ENCODE measurements at regions not wholly inside any gene's neighbourhood (a gene's known extent, or its start where the extent isn't known, plus 50 kb on each side); places are given as distances from the start of the nearest gene placed in this dataset.

- no peak overlapping the region for H3K4me3 ChIP-seq
- no peaks in the 10 kb centered on the region for H3K4me1 ChIP-seq
- TF ChIP-seq CTCF (IDR thresholded peaks at IDR 0.05), result no peak
- no peaks in the 10 kb centered on the region for H3K27me3 ChIP-seq
- DNase-seq (ENCODE audit: low spot score), result no peak
- no peaks in the 10 kb centered on the region for H3K9me3 ChIP-seq
- no peaks in the 10 kb centered on the region for H3K36me3 ChIP-seq
- no peak overlapping the region for H3K27ac ChIP-seq
Measured at GRCh38 chr15:88739541-88739940, 63.7 kb upstream of the ACAN start.

GRCh38 chr15:88740356-88740755 lies 62.9 kb upstream of the ACAN start:
- Histone ChIP-seq H3K27me3 (no peaks in the 10 kb centered on the region), H3K27ac (no peak overlapping the region), H3K4me1 (no peaks in the 10 kb centered on the region), H3K36me3 (no peaks in the 10 kb centered on the region), H3K4me3 (no peak overlapping the region), H3K9me3 (no peaks in the 10 kb centered on the region)
- no peak for DNase-seq (ENCODE audit: low spot score)
- TF ChIP-seq CTCF (IDR thresholded peaks at IDR 0.05), result no peak

GRCh38 chr15:88741046-88741445 lies 62.2 kb upstream of the ACAN start:
- Histone ChIP-seq H3K36me3 (no peaks in the 10 kb centered on the region), H3K27ac (no peak overlapping the region), H3K27me3 (no peaks in the 10 kb centered on the region), H3K4me3 (no peak overlapping the region), H3K9me3 (no peaks in the 10 kb centered on the region), H3K4me1 (no peaks in the 10 kb centered on the region)
- DNase-seq (ENCODE audit: low spot score), result no peak
- TF ChIP-seq CTCF (IDR thresholded peaks at IDR 0.05), result no peak

- H3K36me3 ChIP-seq, result no peaks in the 10 kb centered on the region
- no peaks in the 10 kb centered on the region for H3K27me3 ChIP-seq
- no peak overlapping the region for H3K27ac ChIP-seq
- DNase-seq (ENCODE audit: low spot score), result no peak
- no peaks in the 10 kb centered on the region for H3K4me1 ChIP-seq
- no peak overlapping the region for H3K4me3 ChIP-seq
- no peak for TF ChIP-seq CTCF (IDR thresholded peaks at IDR 0.05)
- no peaks in the 10 kb centered on the region for H3K9me3 ChIP-seq
Measured at GRCh38 chr15:88741671-88742070, 61.6 kb upstream of the ACAN start.

DNA sequence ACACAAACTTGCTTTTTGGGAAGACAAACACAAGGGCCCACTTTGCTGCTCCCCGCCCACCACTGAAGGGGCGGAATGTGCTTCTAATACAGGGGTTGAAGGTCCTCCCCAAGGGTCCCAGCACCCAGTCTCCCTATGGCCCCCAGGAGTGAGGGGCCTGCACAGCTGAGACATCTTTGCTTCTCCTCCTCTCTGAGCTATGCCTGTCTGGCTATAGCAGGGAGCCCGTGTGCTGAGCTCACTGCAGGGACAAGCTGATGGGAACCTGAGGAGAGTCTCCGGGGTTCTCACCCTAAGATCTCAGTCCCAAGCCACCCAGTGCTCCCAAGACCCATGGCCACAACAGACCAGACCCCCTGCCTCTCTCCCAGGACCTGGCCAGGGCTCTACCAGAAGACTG lies 61.1 kb upstream of the ACAN start:
- Histone ChIP-seq H3K36me3 (no peaks in the 10 kb centered on the region), H3K9me3 (no peaks in the 10 kb centered on the region), H3K4me1 (no peaks in the 10 kb centered on the region), H3K27me3 (no peaks in the 10 kb centered on the region), H3K27ac (no peak overlapping the region), H3K4me3 (no peak overlapping the region)
- no peak for TF ChIP-seq CTCF (IDR thresholded peaks at IDR 0.05)
- DNase-seq (ENCODE audit: low spot score), result no peak

DNA sequence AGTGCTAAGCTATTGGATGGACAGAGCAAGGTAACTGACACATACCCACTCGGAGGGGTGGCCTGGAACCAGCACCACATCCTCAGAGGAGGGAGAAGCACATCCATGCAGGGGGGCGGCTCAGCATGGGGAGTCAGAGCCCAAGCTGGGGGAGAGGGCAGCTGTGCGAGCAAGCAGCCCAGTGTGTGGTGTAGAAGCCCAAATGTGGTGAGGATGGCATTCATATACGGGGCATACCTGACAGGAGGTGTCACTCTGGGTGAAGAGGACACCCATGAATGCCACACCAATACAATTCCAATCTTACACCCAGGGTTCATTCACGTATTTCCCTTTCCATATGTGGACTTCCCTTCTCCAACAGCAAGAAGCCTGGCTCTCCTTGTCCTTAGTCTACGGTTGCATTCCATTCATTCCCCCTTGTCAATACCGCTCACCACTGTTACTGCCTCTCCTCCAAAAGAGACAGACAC lies 58.7 kb upstream of the ACAN start:
- no peak for TF ChIP-seq CTCF (IDR thresholded peaks at IDR 0.05)
- no peaks in the 10 kb centered on the region for H3K27me3 ChIP-seq
- no peak overlapping the region for H3K27ac ChIP-seq
- no peak overlapping the region for H3K4me3 ChIP-seq
- no peaks in the 10 kb centered on the region for H3K36me3 ChIP-seq
- DNase-seq (ENCODE audit: low spot score), result no peak
- no peaks in the 10 kb centered on the region for H3K9me3 ChIP-seq
- H3K4me1 ChIP-seq, result no peaks in the 10 kb centered on the region

Measured in right atrium auricular region (tissue), 2 donors.